SW 1271 (cell line): ENCODE measurements at regions not wholly inside any gene's neighbourhood (a gene's known extent, or its start where the extent isn't known, plus 50 kb on each side); places are given as distances from the start of the nearest gene placed in this dataset.

Source experiments
- DNase-seq, 2 experiments: peaks; one replicate each; lab custom pipeline; 2025; lab: John Stamatoyannopoulos, UW

GRCh38 chr3:82940124-82940523, 1178.7 kb upstream of the GBE1 start:
- no peak for DNase-seq

- no peak for DNase-seq
Measured at GRCh38 chr3:82939491-82940097, 1178.1 kb upstream of the GBE1 start.

DNA sequence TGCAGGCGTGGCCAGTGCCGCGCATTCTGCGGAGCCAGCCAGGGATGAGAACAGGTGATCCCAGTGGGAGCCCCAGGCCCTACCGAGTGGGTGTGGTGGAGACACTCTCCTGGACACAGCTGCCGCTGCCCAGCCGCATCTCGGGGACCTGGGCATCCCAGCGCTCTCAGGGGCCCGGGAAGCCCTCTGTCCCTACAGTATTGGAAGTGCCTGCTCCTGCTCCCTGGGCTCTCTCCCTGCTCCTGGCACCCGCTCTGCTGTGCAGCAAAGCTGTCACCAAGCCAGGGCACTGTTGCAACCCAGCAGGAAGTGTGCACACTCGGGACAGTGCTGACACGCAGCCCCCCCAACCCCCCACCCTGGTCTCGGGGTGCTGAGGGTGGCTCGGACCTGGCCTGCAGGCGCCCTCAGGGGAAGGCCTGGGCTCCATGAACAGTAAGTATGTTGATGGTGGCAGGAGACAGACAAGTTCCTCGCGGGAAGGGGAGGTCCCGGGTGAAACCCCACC, 1177.4 kb upstream of the GBE1 start:
- DNase-seq, result no peak

DNA sequence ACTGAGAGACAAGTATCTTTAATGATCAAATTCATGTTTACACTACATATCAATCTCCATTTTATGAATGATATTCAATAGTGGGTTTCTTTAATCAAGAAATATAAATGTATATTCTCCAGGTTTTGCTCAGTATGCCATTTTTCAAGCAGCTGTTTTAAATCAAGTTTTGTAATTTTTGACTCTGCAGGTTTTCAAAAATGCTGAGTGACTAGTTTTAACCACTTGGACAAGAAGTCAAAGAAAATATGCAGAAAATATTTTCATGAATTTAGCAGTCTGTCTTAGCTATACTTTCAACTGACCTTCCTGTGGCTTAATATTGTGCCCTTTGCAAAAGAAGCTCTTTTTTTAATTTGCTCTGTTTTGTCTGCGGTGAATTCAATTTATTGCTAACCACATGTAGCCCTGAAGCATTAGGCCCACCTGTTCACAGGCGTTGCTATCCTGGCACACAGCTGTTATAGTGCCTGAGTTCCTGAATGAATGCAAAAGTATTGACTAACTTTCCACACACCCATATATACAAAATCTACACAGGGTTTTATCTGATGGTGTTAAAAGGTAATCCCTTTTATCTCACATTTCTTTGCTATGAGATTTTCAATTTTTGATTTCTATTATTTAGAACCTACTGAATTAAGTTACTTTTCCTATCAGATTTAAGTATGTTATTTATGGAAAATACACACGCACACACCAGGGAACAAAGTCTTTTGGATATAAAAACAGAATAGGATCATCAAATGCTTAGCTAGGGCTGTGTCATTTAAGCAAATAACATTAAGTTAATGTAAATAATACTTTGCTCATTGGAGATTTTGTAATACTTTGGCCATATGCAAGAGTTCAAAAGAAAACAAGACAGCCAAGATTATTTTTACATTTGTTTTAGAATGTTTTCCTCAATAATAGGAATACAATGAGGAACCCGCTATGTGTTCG, 1166.1 kb upstream of the GBE1 start:
- no peak for DNase-seq

DNA sequence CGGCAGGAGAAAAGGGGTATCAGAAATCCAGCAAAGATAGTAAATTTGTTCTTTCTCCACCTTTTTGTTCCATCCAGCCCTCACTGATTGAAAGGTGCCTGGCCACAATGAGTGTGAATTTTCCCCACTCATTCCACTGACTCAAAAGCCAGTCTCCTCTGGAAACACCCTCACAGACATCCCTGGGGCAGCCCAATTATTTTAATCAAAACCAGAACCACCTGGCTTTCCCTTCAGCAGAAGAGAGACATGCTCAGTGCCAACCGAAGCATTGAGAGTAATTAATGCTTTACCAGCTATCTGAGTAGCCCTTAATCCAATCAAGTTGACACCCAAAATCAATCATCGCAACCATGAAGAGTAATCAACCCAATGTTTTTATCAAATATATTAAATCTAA, 1129.6 kb upstream of the GBE1 start:
- DNase-seq, result no peak

- DNase-seq, result no peak
Measured at GRCh38 chr3:82883072-82883471, 1121.6 kb upstream of the GBE1 start.

DNA sequence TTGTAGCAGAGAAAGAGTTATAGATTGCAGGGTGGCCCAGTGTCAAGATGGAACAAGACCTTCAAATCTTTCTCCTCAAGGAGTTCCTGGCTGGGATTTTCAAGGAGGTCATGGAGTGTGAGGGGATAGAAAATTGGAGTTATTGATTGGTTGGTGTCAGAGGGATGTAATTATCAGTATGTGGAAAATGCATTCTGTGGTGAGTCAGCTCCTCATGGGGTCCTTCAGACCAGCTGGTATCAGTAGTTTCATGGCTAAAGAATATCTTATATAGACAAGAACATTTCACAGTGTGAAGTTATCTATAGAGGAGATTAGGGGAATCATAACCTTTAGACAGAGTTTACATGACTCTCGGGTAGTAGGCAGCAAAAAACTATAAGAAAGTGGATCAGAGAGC, 1114.0 kb upstream of the GBE1 start:
- no peak for DNase-seq

DNA sequence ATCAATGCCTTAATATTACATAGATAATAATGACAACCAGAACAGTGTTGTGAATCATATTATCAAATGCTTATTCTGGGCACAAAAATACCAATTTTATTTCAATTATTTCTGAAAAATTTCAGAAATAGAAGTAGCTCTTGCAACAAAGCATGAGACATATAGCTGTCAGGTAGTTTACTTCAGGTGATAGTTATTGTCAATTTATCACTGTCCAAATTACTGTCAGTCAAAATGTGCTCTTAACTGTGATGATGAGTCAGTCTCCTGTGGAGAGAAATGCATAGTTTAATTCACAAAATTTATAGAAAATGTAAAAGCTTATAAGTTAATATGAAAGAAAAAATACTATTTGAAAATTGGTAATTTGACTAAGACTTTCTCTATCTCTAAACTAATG, 1078.4 kb upstream of the GBE1 start:
- no peak for DNase-seq

GRCh38 chr3:82834098-82834497, 1072.7 kb upstream of the GBE1 start:
- no peak for DNase-seq

DNA sequence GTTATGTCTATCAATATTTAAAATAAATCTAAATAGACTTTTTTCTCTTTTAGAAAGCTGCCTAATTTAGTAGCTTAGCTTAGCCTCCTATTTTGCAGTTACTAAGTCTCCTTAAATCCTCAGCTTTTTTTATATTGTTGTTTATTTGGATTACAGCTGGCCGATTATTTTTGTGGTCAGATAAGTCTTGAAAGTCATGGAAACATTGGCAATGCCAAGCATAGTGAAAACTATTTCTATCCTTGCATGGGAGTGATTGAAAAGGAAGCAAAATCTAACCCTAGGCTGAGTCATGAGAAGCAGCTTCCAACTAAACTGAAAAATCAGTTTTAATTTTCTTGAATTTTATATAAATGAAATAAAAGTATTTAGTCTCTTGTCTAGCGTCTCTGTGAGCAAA, 1063.0 kb upstream of the GBE1 start:
- no peak for DNase-seq

GRCh38 chr3:82816086-82816485, 1054.6 kb upstream of the GBE1 start:
- no peak for DNase-seq

DNA sequence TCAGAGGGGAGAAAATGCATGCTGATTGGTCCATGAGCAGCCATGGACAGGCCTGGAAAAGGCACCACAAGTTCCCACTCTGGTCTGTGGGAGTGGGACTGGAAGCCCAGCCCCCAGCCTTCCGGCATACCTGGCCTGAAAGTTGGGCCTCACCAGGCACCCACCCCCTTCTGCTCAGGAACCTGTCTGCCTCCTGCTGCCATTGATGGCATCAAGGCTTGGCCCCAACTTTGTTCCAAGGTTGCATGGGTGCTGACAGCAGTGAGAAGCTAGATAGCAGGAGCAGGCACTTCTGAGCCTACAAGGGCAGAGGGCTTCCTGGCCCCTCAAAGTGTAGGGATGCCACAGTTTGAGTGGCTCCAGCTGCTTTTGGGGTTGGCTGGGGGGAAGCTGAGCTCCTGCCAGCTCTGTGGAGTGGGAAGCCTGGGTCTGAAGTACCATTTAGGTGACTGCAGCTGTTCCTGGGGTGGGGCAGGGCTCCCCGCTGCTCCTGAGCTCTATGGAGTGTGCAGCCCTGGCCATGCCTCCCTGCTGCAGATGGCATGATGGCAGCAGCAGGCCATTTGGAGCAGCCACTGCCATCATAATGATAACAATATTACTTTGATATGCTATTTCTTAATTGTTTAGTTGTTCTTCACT, 1054.1 kb upstream of the GBE1 start:
- no peak for DNase-seq

- DNase-seq, result no peak
Measured at GRCh38 chr3:82814660-82815059, 1053.2 kb upstream of the GBE1 start.

DNA sequence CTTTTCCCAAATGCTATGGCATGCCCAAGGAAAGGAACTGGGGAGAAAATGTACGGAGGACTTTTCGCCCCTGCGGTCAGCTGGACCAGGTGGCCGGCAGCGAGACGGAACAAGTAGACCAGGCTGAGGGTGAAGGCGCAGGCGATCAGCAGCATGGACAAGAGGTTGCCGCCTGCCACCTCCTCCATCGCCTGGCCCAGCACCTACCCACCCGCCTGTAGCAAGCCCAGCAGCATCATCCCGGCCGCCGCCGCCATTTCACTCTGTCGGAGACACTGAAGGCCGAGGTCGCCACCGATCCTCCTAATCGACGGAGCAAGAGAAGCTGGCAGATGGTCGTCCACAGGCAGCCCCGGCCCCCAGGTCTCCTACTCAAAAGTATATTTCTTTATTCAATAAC, 1046.3 kb upstream of the GBE1 start:
- DNase-seq, result no peak

GRCh38 chr3:82802501-82802900, 1041.1 kb upstream of the GBE1 start:
- DNase-seq, result no peak

- DNase-seq, result no peak
Measured at GRCh38 chr3:82800248-82800647, 1038.8 kb upstream of the GBE1 start.

DNA sequence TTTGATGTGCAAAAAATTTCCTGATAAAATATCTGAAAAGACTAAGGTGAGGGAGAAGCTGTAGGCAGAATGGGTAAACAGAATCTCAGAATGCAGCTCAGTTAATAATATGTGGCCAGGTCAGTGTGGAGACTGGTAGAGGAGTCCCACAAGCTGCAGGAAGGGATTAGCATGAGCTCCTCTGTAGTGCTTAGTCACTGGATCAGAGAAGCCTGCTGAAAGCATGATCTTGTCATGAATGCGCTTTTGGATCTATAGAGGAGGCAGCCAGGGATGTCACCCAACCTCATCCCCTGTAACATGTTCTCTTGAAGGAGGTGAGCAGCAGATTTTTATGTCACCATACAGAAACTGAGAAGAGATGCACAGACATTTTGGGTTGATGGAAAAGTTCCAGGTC, 1035.3 kb upstream of the GBE1 start:
- DNase-seq, result no peak

DNA sequence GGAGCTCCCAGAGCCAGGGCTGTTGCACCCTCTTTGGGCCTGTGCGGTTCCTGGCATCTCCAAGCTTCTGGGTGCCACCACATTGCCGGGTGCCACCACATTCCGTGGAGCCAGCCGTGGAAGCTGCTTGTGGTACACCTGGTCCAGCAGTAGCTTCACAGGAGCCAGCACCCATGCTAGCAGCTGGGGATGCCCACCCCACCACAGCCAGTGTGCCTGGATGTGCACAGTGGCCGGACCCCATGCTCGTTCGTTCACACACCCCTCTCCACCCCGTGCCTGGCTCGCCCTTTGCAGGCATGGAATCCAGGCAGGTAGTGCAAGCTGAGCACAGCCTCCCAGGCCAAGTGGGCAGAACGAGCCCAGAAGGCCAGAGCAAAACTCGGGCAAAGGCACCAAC, 1029.8 kb upstream of the GBE1 start:
- DNase-seq, result no peak

GRCh38 chr3:82790307-82791097, 1029.1 kb upstream of the GBE1 start:
- no peak for DNase-seq

DNA sequence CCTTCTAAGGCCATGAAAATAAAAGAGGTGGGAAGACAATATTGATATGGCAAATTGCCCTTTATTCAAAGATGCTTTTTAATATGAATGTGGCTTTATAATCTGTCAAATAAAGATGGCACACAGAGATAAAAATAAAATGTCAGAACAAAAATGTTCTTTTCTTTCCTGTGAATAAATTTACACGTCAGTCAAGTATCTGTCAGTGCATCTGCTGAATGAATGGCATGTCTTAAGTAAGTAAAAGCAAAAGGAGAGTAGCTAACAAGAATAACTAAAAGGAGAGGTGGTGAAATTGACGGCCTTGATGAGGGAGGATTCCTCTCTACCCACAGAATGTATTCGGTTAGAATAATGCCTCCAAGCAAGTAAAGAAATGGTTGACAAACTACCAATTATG, 1021.7 kb upstream of the GBE1 start:
- no peak for DNase-seq

GRCh38 chr3:82773207-82773606, 1011.8 kb upstream of the GBE1 start:
- no peak for DNase-seq

DNA sequence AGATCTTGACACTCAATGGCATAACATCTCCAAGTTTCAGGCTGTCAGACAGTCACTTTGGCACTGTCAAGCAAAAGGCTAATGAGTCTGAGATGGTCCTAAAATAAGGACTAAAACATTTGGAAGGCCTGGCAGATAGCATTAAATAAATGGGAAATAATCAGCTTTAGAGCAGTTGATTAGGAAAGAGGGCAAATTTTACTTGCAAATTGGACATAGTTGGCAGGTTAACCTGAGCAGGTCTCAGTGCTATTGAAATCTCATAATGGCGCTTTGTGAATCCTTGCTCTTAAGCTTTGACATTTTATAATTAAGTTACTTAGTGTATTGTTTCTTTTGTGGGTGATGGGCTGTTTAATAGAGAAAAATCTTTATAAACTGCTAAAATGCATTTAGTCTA, 1003.1 kb upstream of the GBE1 start:
- DNase-seq, result no peak
